Stomach (tissue), 8 donors: ENCODE measurements at regions not wholly inside any gene's neighbourhood (a gene's known extent, or its start where the extent isn't known, plus 50 kb on each side); places are given as distances from the start of the nearest gene placed in this dataset.
"Not testable (repeated sequence)": the region's sequence is repeated elsewhere in the genome, so short reads cannot be mapped to it uniquely, and the experiment has no call there.

Experiments
- DNase-seq, 2 donors: peaks; one replicate each; pipeline versions ENCODE4 v3.0.0 to v3.0.0-alpha.2; 2013 to 2019
- H3K27ac ChIP-seq, 5 donors: fragments of 200-600 bp in 4 of 5; sonication (generic) in 4 of 5; one replicate each; pipeline ENCODE4 v1.5.1; 2013 to 2019; ENCODE audit warnings: mild to moderate bottlenecking in 1 of 5, moderate library complexity in 1 of 5
- H3K27me3 ChIP-seq, 3 donors: fragments of 200-600 bp; sonication (generic); one replicate each; pipeline ENCODE4 v1.5.1; 2017 to 2019; ENCODE audit warnings: mixed run types in 1 of 3
- H3K36me3 ChIP-seq, 4 donors: fragments of 200-600 bp; sonication (generic); 1 replicate in 3 of 4; 2 replicates in 1 of 4; pipeline ENCODE4 v1.5.1; 2016 to 2019
- H3K4me1 ChIP-seq, 4 donors: fragments of 200-600 bp; sonication (generic); one replicate each; pipeline ENCODE4 v1.5.1; 2016 to 2019
- H3K4me3 ChIP-seq, 4 donors: fragments of 200-600 bp; sonication (generic) in 3 of 4; one replicate each; pipeline ENCODE4 v1.5.1; 2016 to 2019; ENCODE audit warnings: mild to moderate bottlenecking in 1 of 4
- H3K9me3 ChIP-seq, 4 donors: fragments of 200-600 bp; sonication (generic); one replicate each; pipeline ENCODE4 v1.5.1; 2016 to 2019
- EP300 ChIP-seq: sonication (generic); formaldehyde crosslinking; IDR thresholded peaks from one replicate; pipeline ENCODE4 v1.6.1; 2017; ENCODE audit warnings: antibody characterized with exemption
- POLR2A ChIP-seq, 4 donors: fragments of 450-650 bp; IDR thresholded peaks; one replicate each; pipeline ENCODE4 v1.6.1; 2016; ENCODE audit warnings: antibody characterized with exemption in 4 of 4, control low read depth in 2 of 4, mild to moderate bottlenecking in 1 of 4, moderate library complexity in 1 of 4
- POLR2AphosphoS5 ChIP-seq, 3 donors: sonication (generic); formaldehyde crosslinking; IDR thresholded peaks; one replicate each; pipeline ENCODE4 v1.6.1; 2016; ENCODE audit warnings: antibody characterized with exemption in 3 of 3
- WGBS, 5 donors: extraction: QIAGEN DNeasy Blood & Tissue Kit in 3 of 5; methylation state at CpG; one replicate each; pipeline versions ENCODE4 v1.1.5 to v1.1.7; 2013 to 2018; 5-methylcytosine and 5-hydroxymethylcytosine counted together
- intact Hi-C: fragments of 100-400 bp; cut with DNase I; formaldehyde crosslinking; loops from one replicate; pipeline ENCODE4 v1.15.1; 2023; ENCODE audit warnings: low total_unique reads
- TF ChIP-seq, protein P1 (sequence below), 7 experiments: fragments of 450-650 bp in 4 of 7; fragments of 200-600 bp in 3 of 7; sonication (generic) in 3 of 7; IDR thresholded peaks; one replicate each; pipeline ENCODE4 v1.5.1; 2016 to 2019; ENCODE audit warnings: antibody characterized with exemption in 7 of 7, control low read depth in 2 of 7, mild to moderate bottlenecking in 1 of 7
- donor health status: healthy with polysubstance abuse.
- donor health status: Bipolar disorder and iron deficiency.
- donor health status: healthy.

DNA sequence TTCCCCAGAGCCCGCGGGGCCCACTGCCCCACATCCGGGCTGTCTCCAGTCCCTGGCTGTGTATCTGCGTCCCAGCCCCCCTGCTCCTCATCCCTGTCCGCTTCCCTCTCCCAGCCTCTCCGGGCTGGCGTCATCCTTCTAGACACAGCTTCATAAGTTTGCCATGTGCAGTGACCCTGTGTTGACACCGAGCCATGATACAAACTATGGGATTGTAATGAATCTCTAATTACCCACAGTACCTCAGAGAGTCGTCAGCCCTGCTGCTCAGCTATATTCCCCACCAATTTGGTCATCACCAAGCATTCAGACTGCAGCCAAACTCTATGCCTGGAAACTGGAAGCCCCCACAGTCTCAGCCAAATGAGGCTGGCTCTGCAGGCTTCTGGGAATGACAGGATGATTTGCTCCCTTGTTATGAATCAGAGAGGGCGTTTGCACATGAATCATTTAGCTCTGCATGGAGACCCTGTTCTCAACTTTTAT lies 466.1 kb upstream of the ATP11B start:
- intact Hi-C loops, result no loop called here
- Histone ChIP-seq H3K27me3 (no peaks in the 10 kb centered on the region), H3K4me3 (no peak overlapping the region), H3K27ac (no peak overlapping the region), H3K9me3 (no peaks in the 10 kb centered on the region), H3K4me1 (no peaks in the 10 kb centered on the region), H3K36me3 (no peaks in the 10 kb centered on the region)
- peak in 1 of 2 donors; percentile 53 for DNase-seq
- WGBS, 5 donors, result 55 to 68% (median 57%) methylated on average over 10 of the region's 10 CpGs
- no peak for TF ChIP-seq POLR2A (IDR thresholded peaks at IDR 0.05)
- TF ChIP-seq, protein P1, sequence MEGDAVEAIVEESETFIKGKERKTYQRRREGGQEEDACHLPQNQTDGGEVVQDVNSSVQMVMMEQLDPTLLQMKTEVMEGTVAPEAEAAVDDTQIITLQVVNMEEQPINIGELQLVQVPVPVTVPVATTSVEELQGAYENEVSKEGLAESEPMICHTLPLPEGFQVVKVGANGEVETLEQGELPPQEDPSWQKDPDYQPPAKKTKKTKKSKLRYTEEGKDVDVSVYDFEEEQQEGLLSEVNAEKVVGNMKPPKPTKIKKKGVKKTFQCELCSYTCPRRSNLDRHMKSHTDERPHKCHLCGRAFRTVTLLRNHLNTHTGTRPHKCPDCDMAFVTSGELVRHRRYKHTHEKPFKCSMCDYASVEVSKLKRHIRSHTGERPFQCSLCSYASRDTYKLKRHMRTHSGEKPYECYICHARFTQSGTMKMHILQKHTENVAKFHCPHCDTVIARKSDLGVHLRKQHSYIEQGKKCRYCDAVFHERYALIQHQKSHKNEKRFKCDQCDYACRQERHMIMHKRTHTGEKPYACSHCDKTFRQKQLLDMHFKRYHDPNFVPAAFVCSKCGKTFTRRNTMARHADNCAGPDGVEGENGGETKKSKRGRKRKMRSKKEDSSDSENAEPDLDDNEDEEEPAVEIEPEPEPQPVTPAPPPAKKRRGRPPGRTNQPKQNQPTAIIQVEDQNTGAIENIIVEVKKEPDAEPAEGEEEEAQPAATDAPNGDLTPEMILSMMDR (IDR thresholded peaks at IDR 0.05), result no peak
- no peak for TF ChIP-seq POLR2AphosphoS5 (IDR thresholded peaks at IDR 0.05)
- TF ChIP-seq EP300, result no peak

DNA sequence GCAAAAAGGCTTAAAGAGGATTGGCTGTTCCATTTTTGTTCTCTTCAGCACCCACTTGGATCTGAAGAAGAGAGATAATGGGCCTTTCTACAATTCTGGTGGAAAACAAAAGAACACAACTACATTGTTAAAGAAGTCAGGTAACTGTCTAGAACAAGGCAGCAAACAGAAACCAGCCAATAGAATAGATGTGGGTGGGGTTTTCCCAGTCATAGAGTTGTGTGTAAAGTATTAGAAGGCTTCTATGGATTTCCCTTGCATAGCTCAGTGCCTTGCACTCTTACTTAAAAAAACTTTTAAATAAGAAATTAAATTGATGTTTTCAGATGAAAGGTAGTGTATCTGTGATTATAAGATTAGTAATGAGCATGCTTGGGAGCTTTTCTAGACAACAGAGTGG lies 462.7 kb upstream of the ATP11B start:
- no peaks in the 10 kb centered on the region for H3K9me3 ChIP-seq
- no peaks in the 10 kb centered on the region for H3K4me1 ChIP-seq
- no peak for DNase-seq
- TF ChIP-seq, protein P1 (IDR thresholded peaks at IDR 0.05), result no peak
- TF ChIP-seq POLR2AphosphoS5 (IDR thresholded peaks at IDR 0.05), result no peak
- TF ChIP-seq POLR2A (IDR thresholded peaks at IDR 0.05), result no peak
- no peak for TF ChIP-seq EP300
- no peaks in the 10 kb centered on the region for H3K36me3 ChIP-seq
- H3K4me3 ChIP-seq, result no peak overlapping the region
- no peaks in the 10 kb centered on the region for H3K27me3 ChIP-seq
- H3K27ac ChIP-seq, result no peak overlapping the region
- intact Hi-C loops, result no loop called here

DNA sequence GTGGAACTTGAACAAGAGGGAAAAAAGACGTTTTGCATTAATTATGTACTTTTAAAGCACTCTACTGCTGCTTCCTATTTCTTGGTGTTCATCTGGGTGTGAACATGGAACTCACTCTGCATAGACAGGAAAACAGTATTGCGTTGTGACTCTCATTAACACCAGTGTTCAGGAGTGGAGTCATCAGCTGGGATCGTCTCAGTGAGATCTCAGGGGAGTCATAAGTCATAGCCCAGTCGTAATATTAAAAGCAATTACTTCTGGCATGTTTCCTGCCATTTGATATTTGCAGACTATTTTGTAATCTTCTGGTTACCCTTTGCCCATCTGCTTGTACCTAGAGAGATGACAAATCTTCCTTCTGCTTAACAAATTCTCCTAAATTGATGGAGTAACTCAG lies 462.0 kb upstream of the ATP11B start:
- 60 to 70% (median 68%) methylated on average over 4 of the region's 4 CpGs for WGBS, 5 donors
- Histone ChIP-seq H3K27ac (no peak overlapping the region), H3K27me3 (no peaks in the 10 kb centered on the region), H3K36me3 (no peaks in the 10 kb centered on the region), H3K4me1 (no peaks in the 10 kb centered on the region), H3K9me3 (no peaks in the 10 kb centered on the region), H3K4me3 (no peak overlapping the region)
- intact Hi-C loops, result no loop called here
- no peak for DNase-seq
- no peak for TF ChIP-seq POLR2AphosphoS5 (IDR thresholded peaks at IDR 0.05)
- no peak for TF ChIP-seq POLR2A (IDR thresholded peaks at IDR 0.05)
- no peak for TF ChIP-seq EP300
- TF ChIP-seq, protein P1 (IDR thresholded peaks at IDR 0.05), result no peak

DNA sequence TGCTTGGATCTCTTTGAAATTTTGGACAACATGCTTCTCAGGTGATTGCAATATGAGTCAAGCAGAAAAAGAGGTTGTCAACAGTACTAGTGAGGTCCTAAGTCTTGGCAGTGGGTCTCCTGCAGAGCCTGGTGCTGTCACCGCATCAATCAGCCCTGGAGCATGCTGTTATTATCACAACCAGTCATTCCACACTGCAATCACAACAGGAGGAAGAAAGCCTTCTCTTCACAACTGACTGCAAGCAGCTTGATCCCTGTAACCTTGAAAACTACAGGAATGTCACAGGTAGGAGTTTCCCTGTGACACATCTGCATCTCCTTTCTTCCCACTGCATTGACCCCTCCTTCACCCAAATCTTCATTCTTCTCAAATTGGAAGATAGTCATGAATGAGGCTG lies 451.1 kb upstream of the ATP11B start:
- Histone ChIP-seq H3K36me3 (no peaks in the 10 kb centered on the region), H3K27me3 (no peaks in the 10 kb centered on the region), H3K9me3 (no peaks in the 10 kb centered on the region), H3K4me3 (no peak overlapping the region), H3K4me1 (no peaks in the 10 kb centered on the region), H3K27ac (no peak overlapping the region)
- TF ChIP-seq POLR2AphosphoS5 (IDR thresholded peaks at IDR 0.05), result no peak
- TF ChIP-seq, protein P1 (IDR thresholded peaks at IDR 0.05), result no peak
- TF ChIP-seq POLR2A (IDR thresholded peaks at IDR 0.05), result no peak
- TF ChIP-seq EP300, result no peak
- intact Hi-C loops, result no loop called here
- DNase-seq, result no peak
- 31 to 64% (median 45%) methylated on average over 1 of the region's 1 CpG for WGBS, 5 donors

DNA sequence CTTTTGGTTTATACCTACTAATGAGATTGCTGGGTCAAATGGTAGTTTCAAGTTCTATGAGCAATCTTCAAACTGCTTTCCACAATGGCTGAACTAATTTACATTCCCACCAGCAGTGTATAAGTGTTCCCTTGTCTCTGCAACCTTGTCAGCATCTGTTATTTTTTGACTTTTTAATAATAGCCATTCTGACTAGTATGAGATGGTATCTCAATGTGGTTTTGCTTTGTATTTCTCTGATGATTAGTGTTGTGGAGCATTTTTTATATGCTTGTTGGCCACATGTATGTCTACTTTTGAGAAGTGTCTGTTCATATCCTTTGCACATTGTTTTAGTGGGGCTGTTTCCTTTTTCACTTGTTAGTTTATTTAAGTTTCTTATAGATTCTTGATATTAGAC lies 449.3 kb upstream of the ATP11B start:
- DNase-seq, H3K4me3 ChIP-seq, H3K4me1 ChIP-seq, H3K9me3 ChIP-seq, H3K36me3 ChIP-seq, intact Hi-C loops, H3K27me3 ChIP-seq, H3K27ac ChIP-seq: not testable (repeated sequence)
